Endodermal cell (in vitro differentiated cells): ENCODE measurements at regions not wholly inside any gene's neighbourhood (a gene's known extent, or its start where the extent isn't known, plus 50 kb on each side); places are given as distances from the start of the nearest gene placed in this dataset.

Experiments used
- DNase-seq: peaks from one replicate; pipeline ENCODE4 v3.0.0-alpha.2; 2017
- H3K27ac ChIP-seq: 2 replicates; pipeline ENCODE4 v1.5.1; 2013; ENCODE audit warnings: mild to moderate bottlenecking, low read depth, low read length, moderate library complexity
- H3K27me3 ChIP-seq: 2 replicates; pipeline ENCODE4 v1.6.1; 2013; ENCODE audit warnings: mild to moderate bottlenecking, low read length, moderate library complexity; ENCODE audit not compliant: insufficient read depth, control insufficient read depth, poor library complexity, severe bottlenecking
- H3K36me3 ChIP-seq: 2 replicates; pipeline ENCODE4 v1.7.0; 2013; ENCODE audit warnings: mild to moderate bottlenecking, low read length, moderate library complexity; ENCODE audit not compliant: control insufficient read depth, insufficient read depth
- H3K4me1 ChIP-seq: one replicate; pipeline ENCODE4 v1.7.0; 2013; ENCODE audit warnings: low read length; ENCODE audit not compliant: control insufficient read depth, insufficient read depth
- H3K4me3 ChIP-seq: 2 replicates; pipeline ENCODE4 v1.5.1; 2013; ENCODE audit warnings: mild to moderate bottlenecking, low read length, moderate library complexity
- H3K9ac ChIP-seq: 2 replicates; pipeline ENCODE4 v1.6.1; 2013; ENCODE audit warnings: mild to moderate bottlenecking, low read length, moderate library complexity; ENCODE audit not compliant: poor library complexity, severe bottlenecking; ENCODE audit errors: extremely low read depth
- H3K9me3 ChIP-seq: 2 replicates; pipeline ENCODE4 v1.6.1; 2013; ENCODE audit warnings: mild to moderate bottlenecking, low read length, moderate library complexity; ENCODE audit not compliant: control insufficient read depth
- H3K27ac Mint-ChIP-seq: 2 replicates; pipeline ENCODE4 v1.8.0; 2020; ENCODE audit warnings: mixed read lengths
- H3K27me3 Mint-ChIP-seq: 2 replicates; pipeline ENCODE4 v1.8.0; 2021; ENCODE audit warnings: mild to moderate bottlenecking, mixed read lengths; ENCODE audit not compliant: insufficient read depth
- H3K36me3 Mint-ChIP-seq: 2 replicates; pipeline ENCODE4 v1.8.0; 2020; ENCODE audit warnings: low read depth, mixed read lengths
- H3K4me1 Mint-ChIP-seq: 2 replicates; pipeline ENCODE4 v1.8.0; 2020; ENCODE audit warnings: mixed read lengths
- H3K4me3 Mint-ChIP-seq: 2 replicates; pipeline ENCODE4 v1.8.0; 2020; ENCODE audit warnings: mild to moderate bottlenecking, moderate library complexity, mixed read lengths
- H3K9me3 Mint-ChIP-seq: 2 replicates; pipeline ENCODE4 v1.8.0; 2020; ENCODE audit warnings: mild to moderate bottlenecking, mixed read lengths
- WGBS, 2 experiments: methylation state at CpG; one replicate each; pipeline versions ENCODE4 v1.1.5 to v1.1.7; 2013; ENCODE audit warnings: missing lambda C conversion rate in 2 of 2, mixed read lengths in 1 of 2; ENCODE audit not compliant: insufficient coverage in 1 of 2, insufficient read length in 1 of 2; 5-methylcytosine and 5-hydroxymethylcytosine counted together
- TF ChIP-seq, protein P1 (sequence below): fragments of 200-600 bp; sonication (generic); conservative IDR thresholded peaks from 2 replicates; pipeline ENCODE4 v1.5.0; 2021; ENCODE audit warnings: antibody characterized with exemption, mild to moderate bottlenecking

DNA sequence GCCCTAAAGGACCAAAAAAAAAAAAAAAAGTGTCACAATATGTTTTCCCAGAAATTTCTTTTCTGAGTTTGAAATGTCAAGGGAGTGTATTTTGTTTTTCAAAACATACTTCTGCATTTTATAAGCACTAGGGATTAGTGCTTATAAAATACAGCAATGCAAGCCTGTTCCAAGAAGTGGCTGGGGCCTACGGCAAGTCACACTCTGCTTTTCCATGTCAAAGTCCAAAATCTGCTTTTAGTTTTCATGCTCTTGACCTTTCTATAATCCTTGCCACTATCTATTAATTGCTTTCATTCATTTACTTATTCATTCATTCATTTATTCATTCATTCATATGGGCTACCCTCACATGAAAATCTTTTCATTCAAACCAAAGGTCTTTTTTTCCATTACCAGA lies 100.1 kb upstream of the UXS1 start:
- Mint-ChIP-seq H3K27me3 (no peaks in the 10 kb centered on the region), H3K36me3 (no peaks in the 10 kb centered on the region), H3K9me3 (peaks cover 1% of the 10 kb centered on the region), H3K4me1 (no peaks in the 10 kb centered on the region), H3K4me3 (no peak overlapping the region), H3K27ac (no peak overlapping the region)
- Histone ChIP-seq H3K9ac (no peak overlapping the region), H3K27ac (no peak overlapping the region), H3K27me3 (no peaks in the 10 kb centered on the region), H3K36me3 (no peaks in the 10 kb centered on the region), H3K4me1 (no peaks in the 10 kb centered on the region), H3K4me3 (no peak overlapping the region), H3K9me3 (no peaks in the 10 kb centered on the region)
- 91 to 96% methylated on average over 1 of the region's 1 CpG for WGBS, 2 experiments
- TF ChIP-seq, protein P1, sequence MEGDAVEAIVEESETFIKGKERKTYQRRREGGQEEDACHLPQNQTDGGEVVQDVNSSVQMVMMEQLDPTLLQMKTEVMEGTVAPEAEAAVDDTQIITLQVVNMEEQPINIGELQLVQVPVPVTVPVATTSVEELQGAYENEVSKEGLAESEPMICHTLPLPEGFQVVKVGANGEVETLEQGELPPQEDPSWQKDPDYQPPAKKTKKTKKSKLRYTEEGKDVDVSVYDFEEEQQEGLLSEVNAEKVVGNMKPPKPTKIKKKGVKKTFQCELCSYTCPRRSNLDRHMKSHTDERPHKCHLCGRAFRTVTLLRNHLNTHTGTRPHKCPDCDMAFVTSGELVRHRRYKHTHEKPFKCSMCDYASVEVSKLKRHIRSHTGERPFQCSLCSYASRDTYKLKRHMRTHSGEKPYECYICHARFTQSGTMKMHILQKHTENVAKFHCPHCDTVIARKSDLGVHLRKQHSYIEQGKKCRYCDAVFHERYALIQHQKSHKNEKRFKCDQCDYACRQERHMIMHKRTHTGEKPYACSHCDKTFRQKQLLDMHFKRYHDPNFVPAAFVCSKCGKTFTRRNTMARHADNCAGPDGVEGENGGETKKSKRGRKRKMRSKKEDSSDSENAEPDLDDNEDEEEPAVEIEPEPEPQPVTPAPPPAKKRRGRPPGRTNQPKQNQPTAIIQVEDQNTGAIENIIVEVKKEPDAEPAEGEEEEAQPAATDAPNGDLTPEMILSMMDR = no peak
- no peak for DNase-seq

GRCh38 chr2:106293271-106293783 lies 99.2 kb upstream of the UXS1 start:
- Histone ChIP-seq H3K36me3 (no peaks in the 10 kb centered on the region), H3K27ac (no peak overlapping the region), H3K27me3 (no peaks in the 10 kb centered on the region), H3K9ac (no peak overlapping the region), H3K4me3 (no peak overlapping the region), H3K9me3 (no peaks in the 10 kb centered on the region), H3K4me1 (no peaks in the 10 kb centered on the region)
- no peak overlapping the region for H3K4me3 Mint-ChIP-seq
- H3K27ac Mint-ChIP-seq = no peak overlapping the region
- DNase-seq = no peak
- TF ChIP-seq, protein P1 = no peak
- H3K9me3 Mint-ChIP-seq = peaks cover 1% of the 10 kb centered on the region
- H3K27me3 Mint-ChIP-seq = no peaks in the 10 kb centered on the region
- no peaks in the 10 kb centered on the region for H3K36me3 Mint-ChIP-seq
- H3K4me1 Mint-ChIP-seq = no peaks in the 10 kb centered on the region
- WGBS, 2 experiments = 92 to 100% methylated on average over 1 to 2 of the region's 2 CpGs

DNA sequence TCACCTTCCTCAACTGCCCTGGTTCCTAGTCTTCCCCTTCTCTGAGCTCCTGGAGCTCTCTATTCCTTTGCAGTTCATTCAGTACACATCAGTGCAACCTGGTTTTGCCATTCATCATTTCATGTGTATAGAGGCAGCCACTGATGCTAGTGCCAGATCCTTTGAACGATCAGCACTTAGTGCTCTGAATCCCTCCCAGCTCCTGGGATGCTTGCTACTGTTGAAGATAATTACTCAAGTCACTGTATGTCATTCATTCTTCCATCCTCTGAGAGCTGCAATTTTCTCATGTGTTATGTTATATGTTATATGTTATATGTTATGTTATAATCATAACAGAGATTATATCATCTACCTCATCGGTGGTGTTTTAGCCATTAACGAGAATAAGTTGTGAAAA lies 98.5 kb upstream of the UXS1 start:
- no peaks in the 10 kb centered on the region for H3K36me3 Mint-ChIP-seq
- no peak overlapping the region for H3K4me3 Mint-ChIP-seq
- Histone ChIP-seq H3K4me3 (no peak overlapping the region), H3K4me1 (no peaks in the 10 kb centered on the region), H3K9me3 (no peaks in the 10 kb centered on the region), H3K27ac (no peak overlapping the region), H3K36me3 (no peaks in the 10 kb centered on the region), H3K27me3 (no peaks in the 10 kb centered on the region), H3K9ac (no peak overlapping the region)
- H3K27ac Mint-ChIP-seq = no peak overlapping the region
- no peak for DNase-seq
- no peaks in the 10 kb centered on the region for H3K9me3 Mint-ChIP-seq
- no peaks in the 10 kb centered on the region for H3K27me3 Mint-ChIP-seq
- 87 to 100% methylated on average over 2 to 3 of the region's 3 CpGs for WGBS, 2 experiments
- no peaks in the 10 kb centered on the region for H3K4me1 Mint-ChIP-seq
- TF ChIP-seq, protein P1 = no peak
